Parathyroid adenoma (tissue), 2 donors: ENCODE measurements at regions not wholly inside any gene's neighbourhood (a gene's known extent, or its start where the extent isn't known, plus 50 kb on each side); places are given as distances from the start of the nearest gene placed in this dataset.

Source experiments
- H2AFZ ChIP-seq: fragments of 300-600 bp; sonication (generic); one replicate; pipeline ENCODE4 v1.7.0; 2017; ENCODE audit warnings: antibody characterized with exemption, mild to moderate bottlenecking
- H3K27ac ChIP-seq: fragments of 300-600 bp; sonication (generic); one replicate; pipeline ENCODE4 v1.7.0; 2017
- H3K27me3 ChIP-seq: fragments of 300-600 bp; sonication (generic); one replicate; pipeline ENCODE4 v1.7.0; 2017; ENCODE audit warnings: low read length; ENCODE audit not compliant: control insufficient read depth, insufficient read depth
- H3K36me3 ChIP-seq: fragments of 300-600 bp; sonication (generic); one replicate; pipeline ENCODE4 v1.7.0; 2017; ENCODE audit warnings: low read length; ENCODE audit not compliant: control insufficient read depth, insufficient read depth
- H3K4me1 ChIP-seq: fragments of 300-600 bp; sonication (generic); one replicate; pipeline ENCODE4 v1.7.0; 2017; ENCODE audit warnings: control low read depth
- H3K4me2 ChIP-seq: fragments of 300-600 bp; sonication (generic); one replicate; pipeline ENCODE4 v1.7.0; 2017; ENCODE audit warnings: low read length
- H3K4me3 ChIP-seq: fragments of 300-600 bp; sonication (generic); one replicate; pipeline ENCODE4 v1.7.0; 2017; ENCODE audit warnings: low read depth, low read length
- H3K79me2 ChIP-seq: fragments of 300-600 bp; sonication (generic); one replicate; pipeline ENCODE4 v1.7.0; 2017; ENCODE audit warnings: control low read depth
- H3K9ac ChIP-seq: fragments of 300-600 bp; sonication (generic); one replicate; pipeline ENCODE4 v1.7.0; 2017; ENCODE audit warnings: mild to moderate bottlenecking
- H3K9me3 ChIP-seq: fragments of 300-600 bp; sonication (generic); one replicate; pipeline ENCODE4 v1.7.0; 2017; ENCODE audit warnings: low read length; ENCODE audit not compliant: control insufficient read depth
- TF ChIP-seq, protein P1 (sequence below): fragments of 300-600 bp; sonication (generic); IDR thresholded peaks from one replicate; pipeline ENCODE4 v1.7.0; 2017; ENCODE audit warnings: antibody characterized with exemption, mild to moderate bottlenecking
- donor health status: primary hyperparathyroidism.

DNA sequence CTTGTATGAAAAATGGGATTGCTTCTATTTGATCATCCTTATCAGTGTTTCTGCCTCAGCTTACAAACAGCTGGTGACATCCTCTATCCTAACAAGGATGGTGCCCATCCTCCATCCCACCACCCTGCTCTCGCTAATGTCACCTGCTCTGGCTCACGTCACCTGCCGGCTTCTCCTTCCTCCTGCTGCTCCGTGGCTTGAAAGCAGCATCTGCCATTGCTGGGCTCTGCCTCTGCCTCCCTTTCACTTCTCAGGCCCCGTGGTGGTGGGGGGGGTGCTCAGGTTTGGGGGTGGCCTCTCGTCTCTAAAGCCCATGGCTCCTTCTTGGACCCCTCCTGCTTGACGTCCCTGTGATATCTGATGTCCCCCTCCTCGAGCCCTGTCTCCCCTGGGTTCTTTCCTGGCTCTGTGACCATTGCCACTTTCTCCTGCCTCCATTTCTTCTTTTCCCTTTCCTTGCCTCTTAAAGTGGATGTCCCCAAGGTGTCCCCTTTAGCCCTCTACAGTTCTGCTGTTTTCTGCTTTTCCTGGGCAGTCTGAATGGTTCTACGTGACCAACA, 135.5 kb upstream of the ERRFI1 start:
- Histone ChIP-seq H3K27ac (no peak overlapping the region), H3K4me1 (peaks cover 8% of the 10 kb centered on the region), H3K4me2 (no peak overlapping the region), H3K4me3 (no peak overlapping the region), H2AFZ (no peak overlapping the region), H3K9ac (no peak overlapping the region), H3K9me3 (no peaks in the 10 kb centered on the region), H3K27me3 (no peaks in the 10 kb centered on the region), H3K36me3 (no peaks in the 10 kb centered on the region), H3K79me2 (no peaks in the 10 kb centered on the region)
- TF ChIP-seq, protein P1, sequence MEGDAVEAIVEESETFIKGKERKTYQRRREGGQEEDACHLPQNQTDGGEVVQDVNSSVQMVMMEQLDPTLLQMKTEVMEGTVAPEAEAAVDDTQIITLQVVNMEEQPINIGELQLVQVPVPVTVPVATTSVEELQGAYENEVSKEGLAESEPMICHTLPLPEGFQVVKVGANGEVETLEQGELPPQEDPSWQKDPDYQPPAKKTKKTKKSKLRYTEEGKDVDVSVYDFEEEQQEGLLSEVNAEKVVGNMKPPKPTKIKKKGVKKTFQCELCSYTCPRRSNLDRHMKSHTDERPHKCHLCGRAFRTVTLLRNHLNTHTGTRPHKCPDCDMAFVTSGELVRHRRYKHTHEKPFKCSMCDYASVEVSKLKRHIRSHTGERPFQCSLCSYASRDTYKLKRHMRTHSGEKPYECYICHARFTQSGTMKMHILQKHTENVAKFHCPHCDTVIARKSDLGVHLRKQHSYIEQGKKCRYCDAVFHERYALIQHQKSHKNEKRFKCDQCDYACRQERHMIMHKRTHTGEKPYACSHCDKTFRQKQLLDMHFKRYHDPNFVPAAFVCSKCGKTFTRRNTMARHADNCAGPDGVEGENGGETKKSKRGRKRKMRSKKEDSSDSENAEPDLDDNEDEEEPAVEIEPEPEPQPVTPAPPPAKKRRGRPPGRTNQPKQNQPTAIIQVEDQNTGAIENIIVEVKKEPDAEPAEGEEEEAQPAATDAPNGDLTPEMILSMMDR: no peak

DNA sequence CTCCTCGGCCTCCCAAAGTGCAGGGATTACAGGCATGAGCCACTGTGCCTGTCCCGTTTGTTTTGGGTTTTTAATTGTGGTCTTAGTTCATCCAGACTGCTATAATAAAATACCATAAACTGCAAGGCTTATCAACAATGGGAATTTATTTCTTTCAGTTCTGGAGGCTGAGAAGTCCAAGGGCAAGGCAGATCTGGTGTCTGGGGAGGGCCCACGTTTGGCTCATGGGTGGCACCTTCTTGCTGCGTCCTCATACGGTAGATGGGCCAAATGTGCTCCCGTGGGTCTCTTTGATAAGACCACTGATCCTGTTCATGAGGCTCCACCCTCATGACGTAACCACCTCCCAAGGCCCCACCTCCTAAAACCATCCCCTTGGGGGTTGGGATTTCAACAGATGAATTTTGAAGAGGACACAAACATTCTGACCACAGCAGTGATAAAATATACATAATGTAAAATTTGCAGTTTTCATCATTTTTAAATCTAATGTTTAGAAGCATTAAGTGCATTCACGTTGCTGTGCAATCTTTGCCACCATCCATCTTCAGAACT, 133.4 kb upstream of the ERRFI1 start:
- no peak overlapping the region for H3K27ac ChIP-seq
- TF ChIP-seq, protein P1: no peak
- H3K27me3 ChIP-seq: no peaks in the 10 kb centered on the region
- H3K9me3 ChIP-seq: no peaks in the 10 kb centered on the region
- H3K4me1 ChIP-seq: peaks cover 3% of the 10 kb centered on the region
- no peak overlapping the region for H2AFZ ChIP-seq
- H3K4me2 ChIP-seq: no peak overlapping the region
- no peak overlapping the region for H3K4me3 ChIP-seq
- H3K9ac ChIP-seq: no peak overlapping the region
- no peaks in the 10 kb centered on the region for H3K79me2 ChIP-seq
- no peaks in the 10 kb centered on the region for H3K36me3 ChIP-seq

DNA sequence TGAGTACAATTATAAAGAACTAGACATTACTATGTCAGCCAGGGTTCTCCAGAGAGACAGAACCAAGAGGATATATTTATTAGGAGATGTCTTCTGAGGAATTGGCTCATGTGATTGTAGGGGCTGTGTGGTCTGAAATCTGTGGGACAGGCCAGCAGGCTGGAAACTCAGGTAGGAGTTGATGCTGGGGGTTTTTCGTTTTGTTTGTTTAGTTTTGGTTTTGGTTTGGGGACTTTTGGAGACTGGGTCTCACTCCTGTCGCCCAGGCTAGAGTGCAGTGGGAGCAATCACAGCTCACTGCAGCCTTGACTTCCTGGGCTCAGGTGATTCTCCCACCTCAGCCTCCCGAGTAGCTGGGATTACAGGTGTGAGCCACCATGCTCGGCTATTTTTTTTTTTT, 132.9 kb upstream of the ERRFI1 start:
- Histone ChIP-seq H3K27ac (no peak overlapping the region), H3K9ac (no peak overlapping the region), H3K27me3 (no peaks in the 10 kb centered on the region), H3K4me1 (peaks cover 3% of the 10 kb centered on the region), H3K9me3 (no peaks in the 10 kb centered on the region), H3K36me3 (no peaks in the 10 kb centered on the region), H3K4me2 (no peak overlapping the region), H3K4me3 (no peak overlapping the region), H3K79me2 (no peaks in the 10 kb centered on the region), H2AFZ (no peak overlapping the region)
- TF ChIP-seq, protein P1: no peak

DNA sequence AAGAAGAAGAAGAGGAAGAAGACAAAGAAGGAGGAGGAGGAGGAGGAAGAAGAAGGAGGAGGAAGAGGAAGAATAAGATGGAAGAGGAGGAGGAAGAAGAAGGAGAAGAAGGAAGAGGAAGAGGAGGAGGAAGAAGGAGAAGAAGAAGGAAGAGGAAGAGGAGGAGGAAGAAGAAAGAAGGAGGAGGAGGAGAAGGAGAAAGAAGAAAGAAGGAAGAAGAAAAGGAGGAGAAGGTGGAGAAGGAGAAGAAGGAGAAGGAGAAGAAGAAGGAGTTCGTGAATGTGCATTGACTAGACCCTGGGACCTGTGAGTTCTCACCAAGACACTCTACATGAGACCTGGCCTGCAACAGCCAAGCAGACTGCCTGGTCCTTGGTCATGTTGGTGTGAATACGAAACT, 131.7 kb upstream of the ERRFI1 start:
- Histone ChIP-seq H3K27me3 (no peaks in the 10 kb centered on the region), H3K27ac (no peak overlapping the region), H3K4me1 (peaks cover 3% of the 10 kb centered on the region), H3K9me3 (no peaks in the 10 kb centered on the region), H3K79me2 (no peaks in the 10 kb centered on the region), H3K36me3 (no peaks in the 10 kb centered on the region), H2AFZ (peak overlapping the region; percentile 20), H3K9ac (no peak overlapping the region), H3K4me2 (peak overlapping the region; percentile 5), H3K4me3 (no peak overlapping the region)
- TF ChIP-seq, protein P1: no peak
